GM21619 (cell line): ENCODE measurements at regions not wholly inside any gene's neighbourhood (a gene's known extent, or its start where the extent isn't known, plus 50 kb on each side); places are given as distances from the start of the nearest gene placed in this dataset.
"Not testable (repeated sequence)": the region's sequence is repeated elsewhere in the genome, so short reads cannot be mapped to it uniquely, and the experiment has no call there.

ENCODE experiments used
- ATAC-seq: cut with Tn5 transposase; IDR thresholded peaks from one replicate; pipeline ENCODE4 v1.9.1; 2021; ENCODE audit not compliant: unreplicated experiment

DNA sequence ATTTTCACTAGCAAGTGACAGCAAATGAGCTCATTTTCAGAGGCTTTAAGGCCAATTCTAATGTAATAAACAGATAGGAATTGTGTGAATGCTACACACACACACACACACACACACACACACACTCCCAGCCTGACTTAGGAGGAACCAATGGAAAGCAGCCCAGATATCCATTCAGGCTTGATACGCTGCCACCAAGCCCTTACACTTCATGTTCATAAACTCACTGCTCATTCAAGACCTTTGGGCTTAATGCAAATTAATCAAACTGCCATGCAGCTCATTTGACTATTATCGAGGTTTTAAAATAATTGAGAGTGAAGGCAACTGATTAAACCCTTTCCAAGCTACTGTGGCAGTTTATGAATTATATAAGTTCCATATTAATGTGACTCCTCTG lies 298.9 kb upstream of the NCKAP5 start:
- no peak for ATAC-seq

DNA sequence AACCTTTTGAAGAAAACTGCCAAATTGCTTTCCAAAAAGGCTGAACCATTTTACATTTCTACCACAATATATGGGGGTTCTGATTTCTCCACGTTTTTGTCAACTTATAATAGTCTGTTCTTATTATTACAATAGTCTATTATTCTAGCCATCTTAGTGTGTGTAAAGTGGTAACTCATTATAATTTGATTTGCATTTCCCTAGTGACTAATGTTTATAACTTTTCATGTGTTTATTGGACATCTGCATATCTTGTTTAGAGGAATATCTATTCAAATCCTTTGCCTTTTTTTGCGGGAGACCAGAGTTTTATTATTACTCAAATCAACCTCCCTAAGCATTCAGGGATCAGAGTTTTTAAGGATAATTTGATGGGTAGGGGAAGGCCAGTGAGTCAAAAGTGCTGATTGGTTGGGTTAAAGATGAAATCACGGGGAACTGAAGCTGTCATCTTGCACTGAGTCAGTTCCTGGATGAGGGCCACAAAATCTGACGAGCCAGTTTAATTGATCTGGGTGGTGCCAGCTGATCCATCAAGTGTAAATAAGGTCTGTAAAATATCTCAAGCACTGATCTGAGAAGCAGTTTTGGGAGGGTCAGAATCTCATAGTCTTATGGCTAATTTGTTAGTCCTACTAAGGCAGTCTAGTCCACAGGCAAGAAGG lies 303.4 kb upstream of the NCKAP5 start:
- ATAC-seq: no peak

DNA sequence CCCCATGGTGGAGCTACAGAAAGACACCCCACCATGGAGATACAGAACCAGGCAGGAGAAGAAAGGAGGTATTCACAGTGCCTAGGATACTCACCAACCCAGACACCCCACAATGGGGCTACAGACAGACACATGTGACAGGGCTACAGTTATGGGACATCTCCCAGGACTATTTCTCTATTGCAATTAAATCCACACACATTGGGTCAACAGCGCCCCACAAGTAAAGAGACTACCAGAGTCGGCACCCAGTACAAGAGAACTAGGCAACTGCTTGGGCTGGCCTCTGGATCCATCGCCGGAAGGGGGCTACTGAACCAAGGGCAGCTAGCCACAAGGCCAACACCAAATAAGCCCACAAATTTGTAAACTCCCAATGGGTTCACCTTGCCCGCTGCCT lies 310.1 kb upstream of the NCKAP5 start:
- ATAC-seq: no peak

DNA sequence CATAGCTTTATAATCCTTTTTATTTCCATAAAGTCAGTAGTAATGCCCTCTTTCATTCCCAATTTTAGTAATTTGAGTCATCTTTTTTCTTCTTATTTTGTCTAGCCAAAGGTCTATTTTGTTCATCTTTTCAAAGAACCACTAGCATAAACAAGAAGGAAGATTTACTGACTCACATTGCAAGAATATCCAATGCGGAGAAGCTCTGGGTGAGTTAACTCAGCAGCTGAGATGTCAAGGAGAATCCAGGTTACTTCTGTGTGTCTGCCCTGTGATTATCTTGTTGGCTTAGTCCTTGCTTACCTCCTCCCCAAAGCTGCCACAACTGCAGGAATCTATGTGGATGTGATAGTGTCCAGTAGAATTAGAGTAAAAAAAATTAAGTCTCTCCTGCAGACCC lies 311.4 kb upstream of the NCKAP5 start:
- ATAC-seq: no peak

DNA sequence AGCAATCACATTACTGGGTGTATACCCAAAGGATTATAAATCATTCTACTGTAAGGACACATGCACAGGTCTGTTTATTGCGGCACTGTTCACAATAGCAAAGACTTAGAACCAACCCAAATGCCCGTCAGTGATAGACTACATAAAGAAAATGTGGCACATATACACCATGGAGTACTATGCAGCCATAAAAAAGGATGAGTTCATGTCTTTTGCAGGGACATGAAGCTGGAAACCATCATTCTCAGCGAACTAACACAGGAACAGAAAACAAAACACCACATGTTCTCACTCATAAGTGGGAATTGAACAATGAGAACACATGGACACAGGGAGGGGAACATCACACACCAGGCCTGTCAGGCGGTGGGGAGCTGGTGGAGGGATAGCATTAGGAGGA lies 313.9 kb upstream of the NCKAP5 start:
- ATAC-seq: not testable (repeated sequence)

DNA sequence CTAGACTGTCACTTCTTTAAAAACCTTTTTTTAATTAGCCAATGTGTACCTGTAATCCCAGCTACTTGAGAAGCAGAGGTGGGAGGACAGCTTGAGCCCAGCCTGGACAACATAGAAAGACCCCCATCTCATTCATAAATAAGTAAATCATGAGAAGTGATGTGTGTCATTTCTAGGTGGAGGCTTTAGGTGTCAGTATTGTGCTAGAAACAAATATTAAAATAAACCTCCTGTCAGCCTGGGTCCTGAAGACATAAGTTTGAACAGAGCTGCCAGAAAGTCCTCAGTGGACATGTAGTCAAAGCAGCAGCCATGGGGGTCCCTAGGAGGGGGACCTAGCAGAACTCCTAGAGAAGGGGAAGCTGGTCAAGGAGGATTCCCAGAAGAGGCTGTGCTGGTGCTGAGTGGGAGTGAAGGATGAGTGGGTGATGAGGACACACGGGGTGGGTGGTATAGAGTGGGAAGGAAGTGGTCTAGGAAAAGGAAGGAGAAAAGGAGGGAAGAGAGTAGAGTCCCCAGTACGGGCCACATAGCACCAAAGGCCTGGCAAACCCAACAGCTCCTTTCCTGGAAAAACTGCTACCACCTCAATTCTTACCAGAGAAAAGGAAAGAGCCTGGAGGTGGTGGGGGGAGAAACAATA lies 316.6 kb upstream of the NCKAP5 start:
- no peak for ATAC-seq

DNA sequence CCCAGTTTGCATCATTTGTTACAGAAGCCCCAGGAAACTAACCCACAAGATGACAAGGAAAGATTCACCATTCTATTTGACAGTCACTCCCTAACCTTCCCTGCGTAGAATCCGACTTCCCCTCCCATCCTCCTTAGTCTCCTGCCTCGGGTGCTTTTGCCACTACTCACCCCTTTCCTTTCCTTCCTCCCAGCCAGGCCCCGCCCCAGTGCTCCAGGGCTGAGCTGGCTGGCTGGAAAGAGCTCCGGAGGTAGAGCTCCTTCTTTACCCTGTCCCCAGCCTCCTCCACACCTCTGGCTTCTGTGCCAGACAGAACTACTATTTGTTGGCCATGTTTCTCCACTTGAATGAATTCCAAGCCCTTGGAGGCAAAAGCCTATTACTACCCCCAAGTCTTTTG lies 317.6 kb upstream of the NCKAP5 start:
- ATAC-seq: no peak

DNA sequence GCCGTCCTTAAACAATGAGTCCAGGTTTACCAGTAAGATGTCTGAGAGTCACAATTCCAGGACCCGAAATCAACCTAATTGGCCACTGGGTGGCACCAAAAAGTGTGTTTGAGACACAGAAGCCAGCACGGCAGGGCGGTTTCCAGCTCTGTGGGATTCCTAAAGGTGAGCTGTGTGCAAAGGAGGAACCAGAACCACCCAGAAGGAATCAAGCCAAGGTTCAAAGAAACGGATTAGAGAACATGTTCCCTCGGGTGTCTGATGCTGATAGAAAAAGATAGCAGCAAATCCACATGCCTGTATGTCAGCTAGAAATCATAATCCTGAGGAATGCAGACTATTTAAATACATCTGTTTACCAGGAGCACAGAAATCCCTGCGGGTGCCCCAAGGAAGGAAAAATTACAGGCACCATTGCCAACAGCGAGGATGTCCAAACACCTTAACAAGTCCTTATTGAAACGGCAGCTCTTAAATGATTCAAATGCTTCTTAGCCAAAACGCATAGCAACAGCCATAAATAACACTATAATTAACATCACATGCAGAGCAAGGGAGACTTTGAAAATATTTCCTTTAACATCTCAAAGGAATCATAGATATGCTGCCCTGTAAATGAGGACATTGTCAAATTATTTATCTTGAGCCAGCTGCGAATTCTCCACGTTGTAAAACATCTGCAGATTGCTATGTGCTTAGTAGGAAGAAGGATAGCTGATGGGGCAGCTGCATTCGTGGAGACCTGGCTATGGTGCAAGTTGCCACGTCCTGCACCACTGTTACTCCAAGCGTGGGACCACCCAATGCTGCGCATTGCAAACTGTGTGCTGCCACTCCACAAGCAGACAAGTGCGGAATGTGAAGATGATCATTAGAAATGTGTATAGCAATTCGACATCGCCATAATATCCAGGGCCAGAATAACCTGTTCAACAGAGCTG lies 318.7 kb upstream of the NCKAP5 start:
- peak; percentile 87 for ATAC-seq

DNA sequence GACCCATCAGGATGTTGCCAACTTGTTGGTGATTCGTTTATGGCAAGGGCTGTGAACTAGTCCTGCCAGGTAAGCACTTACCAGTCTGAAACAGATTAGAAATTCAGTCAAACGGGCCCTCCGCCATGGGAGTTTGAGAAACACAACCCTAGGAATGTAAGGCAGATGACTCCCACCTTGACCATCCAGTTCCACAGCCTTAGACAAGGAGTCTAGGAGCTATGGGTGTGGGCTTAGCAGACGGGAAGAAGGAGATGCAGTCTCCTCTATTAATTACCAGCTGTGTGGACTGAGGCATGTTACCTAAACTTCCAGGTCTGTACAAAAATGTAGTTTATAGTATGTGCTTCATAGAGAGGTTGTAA lies 319.4 kb upstream of the NCKAP5 start:
- ATAC-seq: no peak

DNA sequence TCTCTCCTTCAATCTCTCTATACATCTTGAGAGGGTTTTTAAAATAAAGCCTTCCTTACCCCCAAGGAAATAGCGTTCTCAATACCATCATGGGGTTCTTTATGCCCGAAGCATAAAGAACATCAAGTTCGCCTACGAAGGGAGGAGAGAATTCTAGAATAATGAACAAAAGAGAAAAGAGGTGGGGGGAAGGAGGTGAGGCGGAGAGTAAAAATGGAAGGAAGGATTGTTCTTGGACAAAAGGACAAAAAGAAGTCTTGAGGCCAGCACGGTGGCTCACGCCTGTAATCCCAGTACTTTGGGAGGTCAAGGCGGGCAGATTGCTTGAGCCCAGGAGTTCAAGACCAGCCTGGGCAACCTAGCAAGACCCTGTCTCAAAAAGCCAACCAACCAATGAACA lies 319.8 kb upstream of the NCKAP5 start:
- ATAC-seq: no peak

DNA sequence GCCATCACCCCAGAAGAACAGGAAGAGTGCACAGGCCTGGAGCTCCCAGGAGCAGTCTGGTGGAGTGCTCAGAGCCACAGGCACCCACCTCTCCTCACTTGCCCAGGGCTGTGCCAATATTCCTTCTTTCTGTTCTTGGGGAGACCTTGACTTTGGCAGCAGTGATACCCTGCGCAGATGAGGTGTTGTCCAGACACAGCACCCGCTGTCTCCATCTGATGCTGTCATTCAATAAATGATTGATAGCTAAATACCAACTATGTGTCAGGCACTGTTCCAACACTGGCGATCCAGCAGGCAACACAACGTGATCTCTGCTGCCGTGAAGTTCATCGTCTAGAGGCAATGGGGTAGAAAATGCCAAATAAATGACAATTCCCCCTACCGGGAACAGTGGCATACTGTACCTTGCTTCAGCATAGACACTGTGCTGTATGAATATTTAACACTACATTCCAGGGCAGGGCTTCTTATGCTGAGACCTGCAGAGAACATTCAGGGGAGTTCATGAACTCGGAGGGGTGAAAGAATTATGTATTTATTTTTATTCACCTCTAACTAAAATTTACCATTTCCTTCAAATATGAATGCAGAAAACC lies 320.5 kb upstream of the NCKAP5 start:
- no peak for ATAC-seq

DNA sequence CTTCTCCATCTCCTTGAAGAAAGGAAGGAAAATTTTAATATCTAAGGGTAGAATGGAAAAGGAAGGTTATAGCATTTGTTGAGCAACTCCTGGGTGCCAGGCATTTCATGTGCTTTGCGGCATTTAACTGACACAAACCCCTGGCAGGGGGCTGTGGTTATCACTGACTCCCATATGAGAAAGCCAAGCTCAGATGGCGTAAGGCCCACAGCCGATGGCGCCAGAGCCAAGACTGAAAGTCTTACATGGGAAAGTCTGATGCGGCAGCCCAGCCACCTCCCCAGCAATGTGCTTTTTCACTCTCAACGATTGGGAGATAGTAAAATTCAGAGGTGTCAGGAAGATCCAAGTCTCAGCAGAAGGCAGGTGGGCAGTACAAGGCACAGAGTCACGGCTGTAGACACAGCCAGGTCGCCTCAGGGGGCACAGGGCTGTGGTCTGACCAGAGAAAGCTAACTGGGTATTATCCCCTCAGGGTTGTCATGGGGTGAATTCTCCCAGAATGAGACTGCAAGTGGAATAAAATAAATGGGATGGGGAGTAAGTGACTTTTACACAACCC lies 324.2 kb upstream of the NCKAP5 start:
- no peak for ATAC-seq

DNA sequence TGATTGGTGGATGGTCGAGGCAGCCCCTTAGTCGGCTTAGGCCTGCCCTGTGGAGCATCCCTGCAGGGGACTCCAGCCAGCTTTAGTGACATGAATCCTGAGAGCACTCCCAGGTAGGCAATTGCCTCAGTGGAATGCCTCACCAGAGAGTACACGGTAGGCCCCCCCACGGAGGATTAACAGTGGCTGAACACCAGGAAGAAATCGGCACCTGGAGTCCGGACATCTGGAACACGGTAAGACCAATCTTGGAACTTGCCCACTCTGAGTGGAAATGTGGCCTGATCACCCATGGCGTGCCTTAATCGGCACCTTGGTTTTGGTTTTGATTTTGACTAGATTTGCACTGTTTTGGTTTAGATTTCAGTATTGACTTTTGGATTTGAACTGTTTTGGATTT lies 326.2 kb upstream of the NCKAP5 start:
- no peak for ATAC-seq

DNA sequence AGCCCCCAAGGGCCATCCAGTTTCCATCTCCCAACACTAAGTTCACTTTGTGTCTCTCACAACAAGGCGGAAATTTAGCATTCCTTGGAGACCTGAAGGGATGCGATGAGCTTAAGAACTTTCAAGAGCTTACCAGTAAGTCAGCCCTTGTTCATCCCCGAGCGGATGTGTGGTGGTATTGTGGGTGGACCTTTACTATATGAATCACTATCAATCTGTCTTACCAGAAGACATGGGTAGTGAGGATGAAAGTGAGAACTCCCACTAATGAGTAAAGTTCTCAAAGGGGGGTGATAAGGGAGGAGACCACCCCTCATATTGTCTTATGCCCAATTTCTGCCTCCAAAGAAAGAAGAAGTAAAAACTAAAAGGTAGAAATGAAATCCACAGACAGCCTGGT lies 329.6 kb upstream of the NCKAP5 start:
- not testable (repeated sequence) for ATAC-seq

DNA sequence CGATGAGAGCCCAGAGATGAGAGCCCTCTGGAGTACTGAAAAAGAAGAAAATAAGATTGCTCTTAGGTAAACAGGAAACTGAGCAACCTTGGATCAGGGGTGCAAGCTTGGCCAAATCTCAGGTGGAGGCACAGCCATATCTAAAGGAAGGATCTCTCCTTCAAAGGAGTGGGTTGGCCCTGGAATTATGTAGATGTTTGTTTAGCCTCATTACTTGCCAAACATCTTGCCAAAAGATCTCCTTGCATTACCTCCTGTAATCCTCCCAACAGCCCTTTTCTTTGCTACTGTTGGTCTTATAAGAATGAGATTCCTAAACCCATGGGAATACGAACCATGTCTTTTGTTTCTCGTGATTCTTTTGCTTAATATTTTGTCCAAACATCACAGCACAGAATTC lies 332.6 kb upstream of the NCKAP5 start:
- ATAC-seq: no peak

DNA sequence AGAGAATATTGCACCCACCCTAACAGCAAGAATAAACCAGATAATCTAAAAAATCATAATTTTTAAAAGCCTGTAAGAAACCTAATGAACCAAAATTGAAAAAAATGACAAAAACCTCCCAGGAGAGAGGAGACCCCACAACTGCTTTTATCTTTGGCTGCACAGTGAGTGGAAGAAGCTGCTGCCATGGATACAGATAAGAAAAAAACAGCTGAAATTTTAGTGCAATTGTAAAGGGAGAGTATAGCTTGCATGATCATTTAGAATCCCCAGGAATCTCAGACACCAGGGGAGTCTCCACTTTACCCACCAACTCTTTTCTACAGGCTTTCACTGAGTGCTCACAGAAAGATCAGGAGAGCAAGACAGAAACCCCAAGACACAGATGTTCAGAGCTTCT lies 338.1 kb upstream of the NCKAP5 start:
- ATAC-seq: no peak

DNA sequence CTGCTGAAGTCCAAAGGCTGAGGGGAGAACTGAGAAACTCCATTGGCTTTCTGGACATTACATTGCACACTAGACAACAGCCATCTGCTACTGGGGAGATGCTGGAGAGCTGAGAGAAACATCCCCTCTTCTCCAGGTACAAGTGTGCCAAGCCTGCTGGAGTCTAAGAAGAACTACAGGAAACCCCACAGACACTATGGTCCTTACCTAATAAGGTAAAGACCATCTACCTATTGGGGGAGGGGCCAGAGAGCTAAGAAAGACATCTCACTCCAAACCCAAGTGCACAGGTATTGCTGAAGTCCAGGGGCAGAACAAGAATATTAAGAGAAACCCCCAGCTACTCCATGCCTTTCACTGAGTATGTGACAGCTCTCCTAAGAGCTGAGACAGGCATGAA lies 338.7 kb upstream of the NCKAP5 start:
- no peak for ATAC-seq

DNA sequence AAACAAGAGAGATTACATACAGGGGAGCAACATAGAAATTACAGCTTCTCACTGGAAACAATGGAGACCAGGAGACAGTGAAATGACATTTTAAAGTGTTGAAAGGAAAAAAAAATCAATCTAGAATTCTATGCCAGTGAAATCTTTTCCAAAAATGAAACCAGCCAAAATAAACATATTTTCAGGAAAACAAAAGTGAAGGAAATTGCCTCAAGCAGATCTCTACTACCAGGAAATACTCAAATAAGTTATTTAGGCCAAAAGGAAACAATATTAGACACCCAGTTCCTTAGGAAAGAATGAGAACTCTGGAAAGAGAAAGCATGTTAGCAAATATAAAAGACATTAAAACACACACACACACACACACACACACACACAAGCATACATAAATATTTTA lies 339.9 kb upstream of the NCKAP5 start:
- no peak for ATAC-seq

DNA sequence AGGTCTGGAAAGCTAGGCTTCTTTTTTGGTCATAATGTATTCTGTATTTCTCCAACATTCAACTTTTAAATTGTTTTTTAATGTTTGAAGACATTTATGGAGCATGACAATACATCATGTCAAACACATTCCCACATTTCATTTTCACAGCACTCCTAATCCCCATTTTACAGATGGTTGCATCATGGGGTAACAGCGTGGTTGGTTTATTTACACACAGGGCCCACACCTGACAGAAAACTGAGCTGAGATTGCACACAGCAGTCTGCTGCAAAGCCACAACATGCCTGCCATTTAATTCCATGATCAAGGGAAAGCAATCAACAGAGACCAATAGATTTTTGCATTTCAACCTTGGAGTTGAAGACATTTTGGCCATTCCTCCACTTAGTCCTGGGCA lies 335.7 kb upstream of the MGAT5 start:
- no peak for ATAC-seq

DNA sequence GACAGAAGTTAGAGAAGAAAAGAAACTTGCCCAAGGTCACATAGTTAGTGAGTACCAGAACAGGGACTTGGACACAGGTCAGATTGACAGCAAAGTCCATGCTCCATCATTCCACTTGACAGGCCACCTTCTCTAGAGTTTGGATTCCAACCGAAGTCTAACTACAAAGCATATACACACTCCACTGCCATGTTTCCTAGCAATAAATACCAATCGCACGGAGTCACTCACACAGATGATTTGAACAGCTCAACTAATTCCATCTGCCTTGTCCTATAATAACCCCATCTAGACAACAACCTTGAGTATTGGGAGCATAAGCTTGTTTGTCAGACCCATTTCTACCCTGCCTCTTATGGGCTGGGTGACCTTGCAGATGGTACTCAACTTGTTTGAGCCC lies 334.6 kb upstream of the MGAT5 start:
- no peak for ATAC-seq

DNA sequence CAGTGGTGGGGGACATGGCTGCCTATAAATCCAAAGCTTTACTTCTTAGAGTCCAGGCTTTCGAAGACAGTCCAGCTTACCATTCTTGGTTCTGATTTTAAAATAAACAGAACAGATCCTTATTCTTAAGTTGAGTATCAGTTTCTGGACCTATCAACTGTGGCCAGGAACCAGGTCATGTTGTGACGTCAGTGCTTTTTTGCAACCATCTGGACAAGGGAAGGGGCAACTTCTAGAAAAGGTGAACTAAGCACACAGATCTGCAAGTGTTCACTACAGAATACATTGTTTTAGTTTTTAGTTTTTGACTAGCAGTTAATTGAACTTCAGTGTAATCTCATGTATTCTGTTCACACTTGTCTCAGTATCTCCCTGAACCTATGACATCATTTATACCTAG lies 326.0 kb upstream of the MGAT5 start:
- no peak for ATAC-seq
